NCI-H1048 (cell line): ENCODE measurements at regions not wholly inside any gene's neighbourhood (a gene's known extent, or its start where the extent isn't known, plus 50 kb on each side); places are given as distances from the start of the nearest gene placed in this dataset.
"Not testable (repeated sequence)": the region's sequence is repeated elsewhere in the genome, so short reads cannot be mapped to it uniquely, and the experiment has no call there.

Experiments used
- DNase-seq: peaks from one replicate; lab custom pipeline; 2025; lab: John Stamatoyannopoulos, UW

- DNase-seq, result no peak
Measured at GRCh38 chr12:129959889-129960288, 56.1 kb upstream of the TMEM132D start.

- DNase-seq, result no peak
Measured at GRCh38 chr12:129961091-129961490, 57.3 kb upstream of the TMEM132D start.

- DNase-seq, result no peak
Measured at GRCh38 chr12:129961856-129962255, 58.0 kb upstream of the TMEM132D start.

GRCh38 chr12:129964300-129964699, 60.5 kb upstream of the TMEM132D start:
- DNase-seq, result no peak

GRCh38 chr12:129964826-129965457, 61.1 kb upstream of the TMEM132D start:
- DNase-seq, result peak; percentile 39

GRCh38 chr12:129966146-129966995, 62.5 kb upstream of the TMEM132D start:
- DNase-seq, result no peak

GRCh38 chr12:129971721-129972120, 67.9 kb upstream of the TMEM132D start:
- DNase-seq, result no peak

GRCh38 chr12:129973236-129973961, 69.6 kb upstream of the TMEM132D start:
- DNase-seq, result no peak

GRCh38 chr12:129984106-129984505, 80.3 kb upstream of the TMEM132D start:
- DNase-seq, result no peak

GRCh38 chr12:129987841-129988240, 84.0 kb upstream of the TMEM132D start:
- DNase-seq, result no peak

- no peak for DNase-seq
Measured at GRCh38 chr12:129994634-129995033, 90.8 kb upstream of the TMEM132D start.

- no peak for DNase-seq
Measured at GRCh38 chr12:129997239-129997638, 93.4 kb upstream of the TMEM132D start.

- not testable (repeated sequence) for DNase-seq
Measured at GRCh38 chr12:130004310-130004877, 100.6 kb upstream of the TMEM132D start.

- DNase-seq, result no peak
Measured at GRCh38 chr12:130007771-130008170, 103.9 kb upstream of the TMEM132D start.

- no peak for DNase-seq
Measured at GRCh38 chr12:130008241-130008640, 104.4 kb upstream of the TMEM132D start.

GRCh38 chr12:130009961-130010360, 106.1 kb upstream of the TMEM132D start:
- DNase-seq, result no peak

- no peak for DNase-seq
Measured at GRCh38 chr12:130011611-130012385, 108.0 kb upstream of the TMEM132D start.

GRCh38 chr12:130013771-130014484, 110.1 kb upstream of the TMEM132D start:
- DNase-seq, result no peak

- no peak for DNase-seq
Measured at GRCh38 chr12:130014485-130014807, 110.6 kb upstream of the TMEM132D start.

- DNase-seq, result no peak
Measured at GRCh38 chr12:130016194-130016593, 112.4 kb upstream of the TMEM132D start.

GRCh38 chr12:130016986-130017385, 113.2 kb upstream of the TMEM132D start:
- no peak for DNase-seq
